ENCODE measurements at regions not wholly inside any gene's neighbourhood (a gene's known extent, or its start where the extent isn't known, plus 50 kb on each side); places are given as distances from the start of the nearest gene placed in this dataset.
A peak's percentile ranks its signal among the peaks of the same experiment; 100 is the strongest.

- no peak for DNase-seq
Measured at GRCh38 chr4:104901961-104902605, 244.6 kb upstream of the TET2 start.

- no peak for DNase-seq
Measured at GRCh38 chr4:104905065-104905464, 241.6 kb upstream of the TET2 start.

- no peak for DNase-seq
Measured at GRCh38 chr4:104905546-104905945, 241.1 kb upstream of the TET2 start.

GRCh38 chr4:104906276-104906675 is 240.4 kb upstream of the TET2 start:
- DNase-seq, result no peak

GRCh38 chr4:104907074-104907649 is 239.5 kb upstream of the TET2 start:
- no peak for DNase-seq

GRCh38 chr4:104907991-104908390 is 238.7 kb upstream of the TET2 start:
- DNase-seq, result no peak

GRCh38 chr4:104909376-104909775 is 237.3 kb upstream of the TET2 start:
- DNase-seq, result no peak

- no peak for DNase-seq
Measured at GRCh38 chr4:104912518-104912917, 234.2 kb upstream of the TET2 start.

- DNase-seq, result no peak
Measured at GRCh38 chr4:104915373-104915772, 231.3 kb upstream of the TET2 start.

- DNase-seq, result no peak
Measured at GRCh38 chr4:104915864-104916263, 230.8 kb upstream of the TET2 start.

- no peak for DNase-seq
Measured at GRCh38 chr4:104919406-104919805, 227.3 kb upstream of the TET2 start.

GRCh38 chr4:104930298-104930697 is 216.4 kb upstream of the TET2 start:
- no peak for DNase-seq

- peak; percentile 43 for DNase-seq
Measured at GRCh38 chr4:104930745-104931736, 215.6 kb upstream of the TET2 start.

GRCh38 chr4:104938624-104939023 is 208.1 kb upstream of the TET2 start:
- DNase-seq, result no peak

- DNase-seq, result no peak
Measured at GRCh38 chr4:104940927-104941326, 205.7 kb upstream of the TET2 start.

- no peak for DNase-seq
Measured at GRCh38 chr4:104941661-104942062, 205.0 kb upstream of the TET2 start.

- DNase-seq, result no peak
Measured at GRCh38 chr4:104942990-104943743, 203.5 kb upstream of the TET2 start.

GRCh38 chr4:104944596-104944995 is 202.1 kb upstream of the TET2 start:
- no peak for DNase-seq

GRCh38 chr4:104964410-104965175 is 182.1 kb upstream of the TET2 start:
- DNase-seq, result no peak

- DNase-seq, result no peak
Measured at GRCh38 chr4:104966349-104967033, 180.2 kb upstream of the TET2 start.

- DNase-seq, result no peak
Measured at GRCh38 chr4:104967034-104967401, 179.7 kb upstream of the TET2 start.

Measured in activated naive CD4-positive, alpha-beta T cell treated with anti-CD3 and anti-CD28 coated beads, Interleukin-2, amount 50 U/mL, for 16 hours (primary cell).